Mucosa of descending colon (tissue), 3 donors: ENCODE measurements at regions not wholly inside any gene's neighbourhood (a gene's known extent, or its start where the extent isn't known, plus 50 kb on each side); places are given as distances from the start of the nearest gene placed in this dataset.

Experiments
- ATAC-seq: fragments of 200-7000 bp; cut with Tn5 transposase; one replicate; pipeline ENCODE4 v1.9.1; 2020; ENCODE audit warnings: mild to moderate bottlenecking, moderate library complexity
- DNase-seq, 3 donors: peaks; one replicate each; pipeline ENCODE4 v3.0.0-alpha.2; 2020
- H3K36me3 ChIP-seq: fragments of 200-600 bp; one replicate; pipeline ENCODE4 v1.8.0; 2021; ENCODE audit warnings: low read depth, mild to moderate bottlenecking
- H3K4me1 ChIP-seq: fragments of 200-600 bp; one replicate; pipeline ENCODE4 v1.8.0; 2021; ENCODE audit warnings: low read depth, mild to moderate bottlenecking
- H3K4me3 ChIP-seq: fragments of 200-600 bp; one replicate; pipeline ENCODE4 v1.8.0; 2021; ENCODE audit warnings: mild to moderate bottlenecking
- H3K9me3 ChIP-seq: fragments of 200-600 bp; one replicate; pipeline ENCODE4 v1.8.0; 2021; ENCODE audit warnings: mild to moderate bottlenecking
- CTCF ChIP-seq: fragments of 200-600 bp; IDR thresholded peaks from one replicate; pipeline ENCODE4 v1.8.0; 2022; ENCODE audit warnings: antibody characterized with exemption, mild to moderate bottlenecking
- intact Hi-C, 2 donors: fragments of 100-400 bp; cut with DNase I in 1 of 2; cut with micrococcal nuclease in 1 of 2; formaldehyde crosslinking; loops; one replicate each; pipeline versions ENCODE4 v1.11.0 to v1.11.1; 2022; cut with DNase I, micrococcal nuclease
- donor health status: DM: no; HTN: no; CAD: no; lungs with moderate emphysema.
- donor health status: DM: no; HTN: no; CAD: no.
- donor health status: DM: no; HTN: yes; CAD: no.

DNA sequence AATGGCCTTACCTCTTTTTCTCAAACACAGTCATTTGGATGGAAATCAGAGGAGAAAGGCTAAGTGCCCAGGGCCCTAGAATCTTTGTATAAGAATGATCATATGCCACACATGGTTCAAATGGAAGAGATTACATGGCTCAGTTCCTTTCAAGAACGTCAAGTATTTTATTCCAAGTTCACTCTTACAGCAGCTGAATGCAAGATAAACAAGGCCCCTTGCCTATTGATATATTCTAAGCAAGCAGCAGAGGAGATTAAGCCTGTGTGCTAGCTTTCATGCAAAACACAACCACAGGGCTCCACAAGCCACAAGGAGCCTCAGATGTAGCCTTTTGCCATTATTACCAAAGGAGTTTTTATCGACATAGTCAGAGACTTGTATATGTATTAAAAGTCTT lies 55.3 kb upstream of the SLCO6A1 start:
- Histone ChIP-seq H3K4me3 (no peak overlapping the region), H3K36me3 (no peaks in the 10 kb centered on the region), H3K4me1 (no peaks in the 10 kb centered on the region), H3K9me3 (no peaks in the 10 kb centered on the region)
- no peak for ATAC-seq
- DNase-seq, result no peak
- no peak for TF ChIP-seq CTCF
- intact Hi-C loops, result no loop called here

- H3K4me3 ChIP-seq, result no peak overlapping the region
- no peaks in the 10 kb centered on the region for H3K36me3 ChIP-seq
- no peak for DNase-seq
- no peaks in the 10 kb centered on the region for H3K9me3 ChIP-seq
- intact Hi-C loops, result no loop called here
- no peaks in the 10 kb centered on the region for H3K4me1 ChIP-seq
- TF ChIP-seq CTCF, result no peak
- no peak for ATAC-seq
These were observed 55.9 kb upstream of the SLCO6A1 start for GRCh38 chr5:102554728-102555127.

DNA sequence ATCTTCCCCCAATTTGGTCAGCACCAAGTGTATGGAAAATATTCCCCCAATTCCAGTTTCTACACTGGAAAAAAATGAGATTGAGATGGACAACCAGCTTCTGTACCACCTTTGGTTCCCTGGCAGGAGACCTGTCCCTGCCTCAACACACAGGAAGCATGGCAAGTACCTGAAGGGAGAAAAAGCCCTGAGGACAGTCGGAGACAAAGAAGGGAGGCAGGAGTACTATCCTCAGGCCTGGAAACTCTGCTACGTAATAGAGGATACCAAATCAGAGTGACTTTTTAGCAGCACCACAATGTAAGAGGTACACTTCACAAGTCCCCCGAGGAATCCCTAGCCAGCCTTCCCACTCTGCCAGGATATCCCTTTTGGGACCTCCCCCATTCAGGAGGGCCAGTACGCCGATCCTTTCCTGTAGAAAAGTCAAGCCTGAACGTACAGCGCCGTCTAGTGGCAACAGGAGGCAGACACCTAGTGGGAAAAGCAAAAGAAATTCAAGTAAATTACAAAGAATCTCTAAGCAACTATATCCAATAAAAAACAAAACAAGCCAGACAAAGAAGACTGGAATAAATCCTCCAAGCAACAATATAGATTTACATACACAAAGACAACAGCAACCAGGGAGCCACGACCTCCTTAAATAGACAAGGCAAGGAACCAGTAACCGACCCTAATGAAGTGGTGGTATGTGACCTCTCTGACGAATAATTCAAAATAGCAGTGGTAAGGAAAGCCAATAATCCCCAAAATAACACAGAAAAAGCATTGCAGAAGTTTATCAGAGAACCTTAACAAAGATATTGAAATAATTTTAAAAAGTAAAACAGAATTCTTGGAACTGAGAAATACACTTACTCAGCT lies 63.3 kb upstream of the SLCO6A1 start:
- H3K36me3 ChIP-seq, result no peaks in the 10 kb centered on the region
- peak; percentile 11 for TF ChIP-seq CTCF
- peak in 2 of 3 donors; percentile 30 to 34 for DNase-seq
- no peaks in the 10 kb centered on the region for H3K9me3 ChIP-seq
- intact Hi-C loops, result no loop called here
- no peaks in the 10 kb centered on the region for H3K4me1 ChIP-seq
- no peak overlapping the region for H3K4me3 ChIP-seq
- ATAC-seq, result peak; percentile 22

GRCh38 chr5:102570747-102571146 lies 71.9 kb upstream of the SLCO6A1 start:
- Histone ChIP-seq H3K4me1 (no peaks in the 10 kb centered on the region), H3K36me3 (no peaks in the 10 kb centered on the region), H3K9me3 (no peaks in the 10 kb centered on the region), H3K4me3 (no peak overlapping the region)
- ATAC-seq (no peak), DNase-seq (no peak)
- TF ChIP-seq CTCF, result no peak
- intact Hi-C loops, result no loop called here

DNA sequence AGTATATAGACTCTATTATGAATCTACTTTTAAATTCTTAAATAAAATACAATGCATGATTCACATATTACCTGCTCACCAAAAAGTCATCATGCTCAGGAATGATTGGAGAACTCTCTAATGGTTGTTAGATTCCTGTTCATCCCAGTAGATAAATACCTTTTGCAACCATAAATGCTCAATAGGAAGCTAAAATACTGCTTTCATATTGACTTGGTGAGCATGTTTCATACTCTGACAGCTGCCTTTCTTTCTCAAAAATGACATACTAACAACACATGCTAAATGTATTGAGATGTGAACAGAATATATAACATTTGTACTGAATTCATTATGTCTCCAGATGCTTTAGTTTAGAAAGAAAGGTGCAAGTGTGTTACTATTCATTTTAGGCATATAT lies 79.6 kb upstream of the SLCO6A1 start:
- no peak for TF ChIP-seq CTCF
- Histone ChIP-seq H3K4me1 (no peaks in the 10 kb centered on the region), H3K4me3 (no peak overlapping the region), H3K9me3 (no peaks in the 10 kb centered on the region), H3K36me3 (no peaks in the 10 kb centered on the region)
- DNase-seq (no peak), ATAC-seq (no peak)
- intact Hi-C loops, result no loop called here
